ENCODE measurements at regions not wholly inside any gene's neighbourhood (a gene's known extent, or its start where the extent isn't known, plus 50 kb on each side); places are given as distances from the start of the nearest gene placed in this dataset.

DNA sequence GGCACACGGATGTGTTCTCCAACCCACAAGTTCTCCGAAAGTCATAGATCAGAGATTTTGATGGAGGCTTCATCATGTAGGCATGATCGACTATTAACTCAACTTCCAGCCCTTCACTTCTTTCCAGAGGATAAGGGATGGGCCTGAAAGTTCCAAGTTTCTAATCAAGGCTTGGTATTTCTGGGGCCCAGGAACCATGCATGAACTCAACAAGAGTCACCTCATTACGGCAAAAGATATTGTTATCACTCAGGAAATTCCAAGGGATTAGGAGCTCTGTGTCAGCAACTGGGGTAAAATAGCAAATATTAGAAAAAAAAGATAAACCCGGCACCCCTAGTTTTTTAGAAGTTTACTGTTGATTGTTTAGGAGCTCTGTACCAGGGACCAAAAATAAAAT lies 240.1 kb upstream of the PPP1R2C start:
- H3K27ac ChIP-seq (ENCODE audit: control insufficient read depth, insufficient read depth, low read length), result no peak overlapping the region
- DNase-seq (ENCODE audit: low read depth, low spot score), result no peak
- H3K36me3 ChIP-seq (ENCODE audit: control insufficient read depth in 2 of 2, extremely low read depth in 1 of 2, insufficient read depth in 2 of 2, low read length in 2 of 2), result no peaks in the 10 kb centered on the region
- no peak for FAIRE-seq
- no peak overlapping the region for H3K9ac ChIP-seq (ENCODE audit: control insufficient read depth, extremely low read depth, insufficient read depth, low read length)
- H3K9me3 ChIP-seq (ENCODE audit: control insufficient read depth, low read depth, low read length), result no peaks in the 10 kb centered on the region
- dilution Hi-C loops (cut with MboI; ENCODE audit: extremely low pct_ligation_motif_present, low sequenced_read_pairs), result no loop called here
- no peak overlapping the region for H3K4me2 ChIP-seq (ENCODE audit: control insufficient read depth, extremely low read depth, insufficient read depth, low read depth, low read length)
- H4K20me1 ChIP-seq (ENCODE audit: control insufficient read depth, extremely low read depth, insufficient read depth, low read length), result no peaks in the 10 kb centered on the region
- no peaks in the 10 kb centered on the region for H3K27me3 ChIP-seq (ENCODE audit: control insufficient read depth, extremely low read depth, insufficient read depth, low read length)
- no peak overlapping the region for H2AFZ ChIP-seq (ENCODE audit: control insufficient read depth, low read length)
- no peak for TF ChIP-seq CTCF (optimal IDR thresholded peaks at IDR 0.05 in 1 of 3, IDR thresholded peaks at IDR 0.05 in 1 of 3, conservative IDR thresholded peaks at IDR 0.05 in 1 of 3; ENCODE audit: extremely low read depth in 1 of 3, insufficient read depth in 2 of 3, low read length in 3 of 3)
- H3K79me2 ChIP-seq (ENCODE audit: control insufficient read depth, insufficient read depth, low read length), result no peaks in the 10 kb centered on the region
- H3K4me3 ChIP-seq (ENCODE audit: control insufficient read depth in 2 of 3, extremely low read depth in 1 of 3, insufficient read depth in 2 of 3, low read depth in 1 of 3, low read length in 3 of 3), result no peak overlapping the region
- no peaks in the 10 kb centered on the region for H3K9me1 ChIP-seq (ENCODE audit: control insufficient read depth, extremely low read depth, insufficient read depth, low read length)
- H3K4me1 ChIP-seq (ENCODE audit: control insufficient read depth, extremely low read depth, insufficient read depth, low read length), result no peaks in the 10 kb centered on the region

DNA sequence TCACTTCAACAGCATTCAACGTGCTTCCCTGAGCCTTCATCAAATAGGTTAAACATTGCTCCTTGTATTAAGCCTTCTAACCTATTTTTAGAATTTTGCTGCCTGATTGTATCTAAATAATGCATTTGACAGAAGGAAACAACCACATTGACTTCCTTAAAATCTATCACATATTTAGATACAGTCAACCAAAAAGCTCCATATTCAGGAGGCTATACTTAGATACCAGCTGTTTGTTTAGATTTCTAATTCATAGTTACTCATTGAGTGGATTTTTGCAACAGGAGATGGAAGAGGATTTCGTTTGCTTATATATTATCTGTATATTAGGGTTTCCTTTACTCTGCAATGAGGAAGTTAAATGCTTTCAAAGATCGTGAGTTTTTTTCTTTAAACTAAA lies 241.1 kb upstream of the PPP1R2C start:
- dilution Hi-C loops (cut with MboI; ENCODE audit: extremely low pct_ligation_motif_present, low sequenced_read_pairs), result no loop called here
- H3K9me3 ChIP-seq (ENCODE audit: control insufficient read depth, low read depth, low read length), result no peaks in the 10 kb centered on the region
- no peaks in the 10 kb centered on the region for H4K20me1 ChIP-seq (ENCODE audit: control insufficient read depth, extremely low read depth, insufficient read depth, low read length)
- H3K79me2 ChIP-seq (ENCODE audit: control insufficient read depth, insufficient read depth, low read length), result no peaks in the 10 kb centered on the region
- H3K9ac ChIP-seq (ENCODE audit: control insufficient read depth, extremely low read depth, insufficient read depth, low read length), result no peak overlapping the region
- no peak overlapping the region for H3K4me2 ChIP-seq (ENCODE audit: control insufficient read depth, extremely low read depth, insufficient read depth, low read depth, low read length)
- FAIRE-seq (no peak), DNase-seq (ENCODE audit: low read depth, low spot score) (no peak)
- TF ChIP-seq CTCF (optimal IDR thresholded peaks at IDR 0.05 in 1 of 3, IDR thresholded peaks at IDR 0.05 in 1 of 3, conservative IDR thresholded peaks at IDR 0.05 in 1 of 3; ENCODE audit: extremely low read depth in 1 of 3, insufficient read depth in 2 of 3, low read length in 3 of 3) (no peak), EZH2 (IDR thresholded peaks at IDR 0.05; ENCODE audit: low read length) (no peak)
- H2AFZ ChIP-seq (ENCODE audit: control insufficient read depth, low read length), result no peak overlapping the region
- H3K4me1 ChIP-seq (ENCODE audit: control insufficient read depth, extremely low read depth, insufficient read depth, low read length), result no peaks in the 10 kb centered on the region
- H3K27ac ChIP-seq (ENCODE audit: control insufficient read depth, insufficient read depth, low read length), result no peak overlapping the region
- no peaks in the 10 kb centered on the region for H3K36me3 ChIP-seq (ENCODE audit: control insufficient read depth in 2 of 2, extremely low read depth in 1 of 2, insufficient read depth in 2 of 2, low read length in 2 of 2)
- no peak overlapping the region for H3K4me3 ChIP-seq (ENCODE audit: control insufficient read depth in 2 of 3, extremely low read depth in 1 of 3, insufficient read depth in 2 of 3, low read depth in 1 of 3, low read length in 3 of 3)
- H3K9me1 ChIP-seq (ENCODE audit: control insufficient read depth, extremely low read depth, insufficient read depth, low read length), result no peaks in the 10 kb centered on the region
- no peaks in the 10 kb centered on the region for H3K27me3 ChIP-seq (ENCODE audit: control insufficient read depth, extremely low read depth, insufficient read depth, low read length)
